HepG2 (cell line): ENCODE measurements at regions not wholly inside any gene's neighbourhood (a gene's known extent, or its start where the extent isn't known, plus 50 kb on each side); places are given as distances from the start of the nearest gene placed in this dataset.

Experiments used
- AGO2 ChIP-seq: fragments of 200-400 bp; formaldehyde crosslinking; optimal IDR thresholded peaks from 2 replicates; pipeline ENCODE3; 2017; ENCODE audit warnings: mild to moderate bottlenecking, low read depth, low read length, moderate library complexity
- CTCF ChIP-seq: sonication (generic); formaldehyde crosslinking; IDR thresholded peaks from 2 replicates; pipeline ENCODE4 v1.5.0; 2020; ENCODE audit warnings: mild to moderate bottlenecking, missing genetic modification reagents, moderate library complexity
- FOXP4 ChIP-seq: sonication (generic); formaldehyde crosslinking; IDR thresholded peaks from 2 replicates; pipeline ENCODE4 v1.4.0; 2020; ENCODE audit warnings: missing genetic modification reagents
- TAF1 ChIP-seq: sonication (generic); formaldehyde crosslinking; IDR thresholded peaks from 2 replicates; pipeline ENCODE4 v1.4.0; 2020; ENCODE audit warnings: missing genetic modification reagents

GRCh38 chr17:12457493-12457892, 208.2 kb upstream of the MYOCD start:
- no peak for TF ChIP-seq FOXP4 (CRISPR knock-in tag)
- TF ChIP-seq CTCF (CRISPR knock-in tag), result no peak
- no peak for TF ChIP-seq TAF1 (CRISPR knock-in tag)
- TF ChIP-seq AGO2, result no peak
